ENCODE measurements at regions not wholly inside any gene's neighbourhood (a gene's known extent, or its start where the extent isn't known, plus 50 kb on each side); places are given as distances from the start of the nearest gene placed in this dataset.

- TF ChIP-seq ZNF462 (CRISPR knock-in tag; IDR thresholded peaks at IDR 0.05) = no peak
Measured at GRCh38 chr20:57794600-57795341, 85.0 kb upstream of the PMEPA1 start (continued).

- no peaks in the 10 kb centered on the region for H3F3A ChIP-seq (replicated peaks; ENCODE audit: low read depth)
- H3K36me3 ChIP-seq (ENCODE audit: insufficient read depth) = no peaks in the 10 kb centered on the region
- H3K9me2 ChIP-seq (ENCODE audit: insufficient read depth) = no peaks in the 10 kb centered on the region
- no peak overlapping the region for H2AFZ ChIP-seq
- Mint-ChIP-seq H3K4me3 (no peak overlapping the region), H3K36me3 (ENCODE audit: low read depth) (no peaks in the 10 kb centered on the region), H3K9me3 (no peaks in the 10 kb centered on the region), H3K27me3 (ENCODE audit: insufficient read depth, low read depth, poor library complexity) (peaks cover 1% of the 10 kb centered on the region), H3K27ac (no peak overlapping the region), H3K4me1 (peaks cover 10% of the 10 kb centered on the region; the same call in 2 of the 3 replicates)
- no peak overlapping the region for H3K4me2 ChIP-seq
- ATAC-seq (no peak), DNase-seq (ENCODE audit: low spot score) (no peak)
- no peaks in the 10 kb centered on the region for H3K27me3 ChIP-seq (ENCODE audit: insufficient read depth)
- no peaks in the 10 kb centered on the region for H4K20me1 ChIP-seq (replicated peaks; ENCODE audit: insufficient read depth)
- no peak overlapping the region for H3K4me3 ChIP-seq
- H3K79me2 ChIP-seq (replicated peaks; ENCODE audit: insufficient read depth) = no peaks in the 10 kb centered on the region
- H3K27ac ChIP-seq (ENCODE audit: low read depth) = no peak overlapping the region
- H3K4me1 ChIP-seq (ENCODE audit: insufficient read depth) = no peaks in the 10 kb centered on the region
- TF ChIP-seq STAT1 (IDR thresholded peaks at IDR 0.05; ENCODE audit: unreplicated experiment) (no peak), EZH2 (IDR thresholded peaks at IDR 0.05; ENCODE audit: low read depth, unreplicated experiment) (no peak), ZNF331 (CRISPR knock-in tag; IDR thresholded peaks at IDR 0.05; ENCODE audit: low read depth) (no peak), CREB1 (CRISPR knock-in tag; IDR thresholded peaks at IDR 0.05; ENCODE audit: low read depth) (no peak), POLR2AphosphoS5 (IDR thresholded peaks at IDR 0.05; ENCODE audit: low read depth) (no peak), ZNF462 (CRISPR knock-in tag; IDR thresholded peaks at IDR 0.05) (no peak)
- TF ChIP-seq, protein P1, sequence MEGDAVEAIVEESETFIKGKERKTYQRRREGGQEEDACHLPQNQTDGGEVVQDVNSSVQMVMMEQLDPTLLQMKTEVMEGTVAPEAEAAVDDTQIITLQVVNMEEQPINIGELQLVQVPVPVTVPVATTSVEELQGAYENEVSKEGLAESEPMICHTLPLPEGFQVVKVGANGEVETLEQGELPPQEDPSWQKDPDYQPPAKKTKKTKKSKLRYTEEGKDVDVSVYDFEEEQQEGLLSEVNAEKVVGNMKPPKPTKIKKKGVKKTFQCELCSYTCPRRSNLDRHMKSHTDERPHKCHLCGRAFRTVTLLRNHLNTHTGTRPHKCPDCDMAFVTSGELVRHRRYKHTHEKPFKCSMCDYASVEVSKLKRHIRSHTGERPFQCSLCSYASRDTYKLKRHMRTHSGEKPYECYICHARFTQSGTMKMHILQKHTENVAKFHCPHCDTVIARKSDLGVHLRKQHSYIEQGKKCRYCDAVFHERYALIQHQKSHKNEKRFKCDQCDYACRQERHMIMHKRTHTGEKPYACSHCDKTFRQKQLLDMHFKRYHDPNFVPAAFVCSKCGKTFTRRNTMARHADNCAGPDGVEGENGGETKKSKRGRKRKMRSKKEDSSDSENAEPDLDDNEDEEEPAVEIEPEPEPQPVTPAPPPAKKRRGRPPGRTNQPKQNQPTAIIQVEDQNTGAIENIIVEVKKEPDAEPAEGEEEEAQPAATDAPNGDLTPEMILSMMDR (conservative IDR thresholded peaks at IDR 0.05; ENCODE audit: low read depth in 2 of 2) = no peak
Measured at GRCh38 chr20:57794036-57794435, 84.2 kb upstream of the PMEPA1 start.
